Lung (tissue), 11 donors: ENCODE measurements at regions not wholly inside any gene's neighbourhood (a gene's known extent, or its start where the extent isn't known, plus 50 kb on each side); places are given as distances from the start of the nearest gene placed in this dataset.
"Not testable (repeated sequence)": the region's sequence is repeated elsewhere in the genome, so short reads cannot be mapped to it uniquely, and the experiment has no call there.

ENCODE experiments used
- ATAC-seq: fragments of 200-7000 bp; cut with Tn5 transposase; one replicate; pipeline ENCODE4 v1.9.1; 2020; ENCODE audit warnings: moderate number of reproducible peaks; ENCODE audit not compliant: insufficient read depth, low FRiP score
- DNase-seq, 3 donors: peaks; one replicate each; pipeline ENCODE4 v3.0.0-alpha.2; 2013 to 2017
- H3K27ac ChIP-seq, 2 donors: one replicate each; pipeline ENCODE4 v1.5.1; 2013; ENCODE audit warnings: mild to moderate bottlenecking in 2 of 2, moderate library complexity in 2 of 2, control low read depth in 1 of 2, inconsistent platforms in 1 of 2, low read depth in 1 of 2, low read length in 1 of 2
- H3K27me3 ChIP-seq, 3 donors: one replicate each; pipeline ENCODE4 v1.5.1; 2013; ENCODE audit warnings: low read length in 2 of 3; ENCODE audit not compliant: control insufficient read depth in 3 of 3, insufficient read depth in 3 of 3
- H3K36me3 ChIP-seq, 4 donors: one replicate each; pipeline ENCODE4 v1.5.1; 2013; ENCODE audit warnings: low read length in 4 of 4, mild to moderate bottlenecking in 1 of 4, moderate library complexity in 1 of 4; ENCODE audit not compliant: control insufficient read depth in 4 of 4, insufficient read depth in 4 of 4
- H3K4me1 ChIP-seq, 5 donors: one replicate each; pipeline ENCODE4 v1.5.1; 2013; ENCODE audit warnings: low read length in 5 of 5, mild to moderate bottlenecking in 2 of 5, moderate library complexity in 1 of 5; ENCODE audit not compliant: control insufficient read depth in 5 of 5, insufficient read depth in 5 of 5
- H3K4me3 ChIP-seq: one replicate; pipeline ENCODE4 v1.5.1; 2013; ENCODE audit warnings: mild to moderate bottlenecking, control low read depth, moderate library complexity
- H3K9ac ChIP-seq, 2 donors: one replicate each; pipeline ENCODE4 v1.5.1; 2013; ENCODE audit warnings: low read length in 2 of 2, control low read depth in 1 of 2; ENCODE audit not compliant: insufficient read depth in 1 of 2
- H3K9me3 ChIP-seq, 4 donors: one replicate each; pipeline ENCODE4 v1.5.1; 2013; ENCODE audit warnings: low read length in 3 of 4, mild to moderate bottlenecking in 1 of 4, moderate library complexity in 1 of 4; ENCODE audit not compliant: control insufficient read depth in 4 of 4, insufficient read depth in 3 of 4
- CTCF ChIP-seq: IDR thresholded peaks from 2 replicates; pipeline ENCODE4 v1.5.1; 2012; ENCODE audit warnings: mild to moderate bottlenecking; ENCODE audit errors: control extremely low read depth, extremely low read depth
- WGBS, 2 donors: extraction: QIAGEN DNeasy Blood & Tissue Kit; methylation state at CpG; one replicate each; pipeline ENCODE4 v1.1.7; 2013; 5-methylcytosine and 5-hydroxymethylcytosine counted together
- donor health status: control.
- donor health status: control.
- donor health status: Bipolar disorder and iron deficiency.
- donor health status: healthy.
- donor health status: DM: yes; HTN: yes; CAD: no.

DNA sequence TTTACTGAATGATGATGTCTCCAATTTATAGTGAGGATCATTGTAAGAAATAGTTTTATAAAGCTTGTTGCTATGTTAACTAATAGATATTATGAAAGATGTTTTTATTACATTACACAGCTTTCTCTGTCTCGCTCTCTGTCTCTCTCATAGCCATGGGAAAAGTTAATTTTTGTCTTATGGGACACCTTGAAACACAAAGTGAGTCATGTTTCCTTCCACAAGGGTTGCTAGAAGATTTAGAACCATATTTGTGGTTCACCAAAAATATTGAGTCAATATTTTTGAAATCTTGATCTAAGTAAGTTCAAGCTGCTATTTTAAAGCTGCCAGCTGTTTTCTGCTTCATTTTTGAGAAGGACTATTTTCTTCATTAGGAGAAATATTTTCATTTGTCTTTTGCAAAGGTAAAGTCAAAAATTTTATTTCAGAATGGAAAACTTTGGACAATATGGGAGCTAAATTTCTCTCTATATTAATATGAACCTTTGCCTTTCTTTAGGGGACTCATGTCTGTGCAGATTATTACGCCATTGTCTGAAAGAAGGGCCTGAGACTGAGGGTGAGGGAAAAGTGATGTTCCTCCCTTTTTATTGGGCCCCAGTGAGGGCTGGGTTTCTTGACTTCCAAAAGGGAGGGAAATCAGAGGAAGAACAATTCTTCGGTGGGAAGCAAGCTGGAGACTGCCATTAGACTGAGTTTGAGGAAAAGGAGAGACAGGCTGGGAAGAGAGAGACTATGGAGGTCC lies 87.9 kb upstream of the SLC24A2 start:
- H3K4me1 ChIP-seq, result no peaks in the 10 kb centered on the region
- 57 to 81% methylated on average over 3 of the region's 3 CpGs for WGBS, 2 donors
- no peaks in the 10 kb centered on the region for H3K36me3 ChIP-seq
- H3K4me3 ChIP-seq, result no peak overlapping the region
- no peak for TF ChIP-seq CTCF
- H3K27ac ChIP-seq, result no peak overlapping the region
- no peak overlapping the region for H3K9ac ChIP-seq
- peaks cover 0 to 4% (median 2%) of the 10 kb centered on the region in 4 donors for H3K9me3 ChIP-seq
- DNase-seq, result no peak
- no peak for ATAC-seq
- H3K27me3 ChIP-seq, result no peaks in the 10 kb centered on the region

DNA sequence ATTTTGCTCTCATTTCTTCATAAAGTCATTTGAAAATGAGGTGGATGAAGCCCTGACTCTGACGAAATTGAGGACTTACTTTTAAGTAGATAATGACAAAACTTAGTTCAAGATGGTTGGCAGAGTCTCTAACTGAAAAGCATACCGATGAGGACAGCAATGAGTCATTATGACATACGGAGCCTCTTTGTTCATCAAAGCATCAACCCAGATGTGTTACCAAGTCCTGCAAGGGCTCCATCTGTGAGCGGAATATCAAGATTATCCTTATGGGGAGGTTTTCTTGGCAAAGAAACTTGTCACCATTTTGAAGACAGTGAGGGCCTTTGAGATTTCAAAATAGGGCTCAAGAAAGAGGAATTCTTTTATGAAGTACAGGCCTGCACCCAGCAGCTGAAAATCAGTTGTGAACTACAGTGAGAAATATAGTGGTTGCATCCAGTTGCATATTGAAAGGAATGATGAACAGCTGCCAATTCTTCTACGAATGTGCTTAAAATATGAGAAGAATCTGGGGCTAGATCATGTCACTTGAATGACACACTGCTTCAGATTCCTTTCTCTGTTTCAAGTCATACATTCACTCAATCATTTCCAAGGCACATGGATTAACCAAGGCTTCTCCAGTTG lies 86.6 kb upstream of the SLC24A2 start:
- TF ChIP-seq CTCF, result no peak
- ATAC-seq (no peak), DNase-seq (no peak)
- Histone ChIP-seq H3K9ac (no peak overlapping the region), H3K27ac (no peak overlapping the region), H3K36me3 (no peaks in the 10 kb centered on the region), H3K9me3 (peaks cover 0 to 4% (median 2%) of the 10 kb centered on the region in 4 donors), H3K4me1 (no peaks in the 10 kb centered on the region), H3K4me3 (no peak overlapping the region), H3K27me3 (no peaks in the 10 kb centered on the region)
- WGBS, 2 donors, result 79 to 82% methylated on average over 5 of the region's 5 CpGs

- not testable (repeated sequence) for H3K27me3 ChIP-seq, H3K9ac ChIP-seq, H3K9me3 ChIP-seq, H3K4me1 ChIP-seq, DNase-seq, H3K4me3 ChIP-seq, ATAC-seq, H3K27ac ChIP-seq, H3K36me3 ChIP-seq
- WGBS, 2 donors, result 85 to 98% methylated on average over 2 of the region's 2 CpGs
Observed at GRCh38 chr9:19873188-19873587, 84.4 kb upstream of the SLC24A2 start.

- Histone ChIP-seq H3K27me3 (no peaks in the 10 kb centered on the region), H3K9ac (no peak overlapping the region), H3K4me1 (no peaks in the 10 kb centered on the region), H3K9me3 (peaks cover 0 to 4% (median 2%) of the 10 kb centered on the region in 4 donors), H3K27ac (no peak overlapping the region), H3K36me3 (no peaks in the 10 kb centered on the region), H3K4me3 (no peak overlapping the region)
- WGBS, 2 donors, result 91 to 94% methylated on average over 2 of the region's 2 CpGs
- TF ChIP-seq CTCF, result no peak
- DNase-seq, result no peak
- ATAC-seq, result no peak
Observed at GRCh38 chr9:19870988-19871387, 82.2 kb upstream of the SLC24A2 start.
